Neural cell (in vitro differentiated cells): ENCODE measurements at regions not wholly inside any gene's neighbourhood (a gene's known extent, or its start where the extent isn't known, plus 50 kb on each side); places are given as distances from the start of the nearest gene placed in this dataset.

Experiments used
- H2AFZ ChIP-seq: fragments of 200-600, 300-800 bp; sonication (generic), shearing (Covaris generic); 2 replicates; pipeline ENCODE4 v1.6.0; 2014; ENCODE audit warnings: low read depth, mild to moderate bottlenecking, antibody characterized with exemption, low read length, moderate library complexity
- H3F3A ChIP-seq: fragments of 200-600 bp; shearing (Covaris generic); 2 replicates; pipeline ENCODE4 v1.6.1; 2016; ENCODE audit warnings: mild to moderate bottlenecking, moderate library complexity, mixed read lengths, antibody characterized with exemption, low read length; ENCODE audit not compliant: insufficient read depth, poor library complexity, severe bottlenecking
- H3K27ac ChIP-seq: fragments of 200-600, 300-800 bp; sonication (generic), shearing (Covaris generic); 2 replicates; pipeline ENCODE4 v1.5.1; 2014; ENCODE audit warnings: mild to moderate bottlenecking, low read length, moderate library complexity
- H3K27me3 ChIP-seq: fragments of 300-800, 200-600 bp; sonication (generic), shearing (Covaris generic); 2 replicates; pipeline ENCODE4 v1.6.0; 2014; ENCODE audit warnings: mild to moderate bottlenecking, low read depth, low read length, moderate library complexity; ENCODE audit not compliant: insufficient read depth
- H3K36me3 ChIP-seq: fragments of 300-800, 200-600 bp; sonication (generic), shearing (Covaris generic); 2 replicates; pipeline ENCODE4 v1.5.1; 2014; ENCODE audit warnings: mild to moderate bottlenecking, antibody characterized with exemption, low read length, moderate library complexity; ENCODE audit not compliant: insufficient read depth
- H3K4me2 ChIP-seq: fragments of 300-800, 200-600 bp; sonication (generic), shearing (Covaris generic); 2 replicates; pipeline ENCODE4 v1.6.0; 2014; ENCODE audit warnings: mild to moderate bottlenecking, low read length
- H3K4me3 ChIP-seq: fragments of 300-800, 200-600 bp; sonication (generic), shearing (Covaris generic); 2 replicates; pipeline ENCODE4 v1.5.1; 2014; ENCODE audit warnings: mild to moderate bottlenecking, low read length, moderate library complexity
- H3K79me2 ChIP-seq: fragments of 200-600 bp; shearing (Covaris generic); replicated peaks from 2 replicates; pipeline ENCODE4 v1.6.0; 2014; ENCODE audit warnings: mild to moderate bottlenecking, low read length, moderate library complexity; ENCODE audit not compliant: insufficient read depth
- H3K9ac ChIP-seq: fragments of 300-800, 200-600 bp; sonication (generic), shearing (Covaris generic); 2 replicates; pipeline ENCODE4 v1.6.1; 2016; ENCODE audit warnings: mild to moderate bottlenecking, low read length, mixed read lengths
- H3K9me2 ChIP-seq: fragments of 200-600 bp; shearing (Covaris generic); 2 replicates; pipeline ENCODE4 v1.6.1; 2016; ENCODE audit warnings: mild to moderate bottlenecking, low read length, mixed read lengths; ENCODE audit not compliant: insufficient read depth
- H3K9me3 ChIP-seq: fragments of 200-600, 300-800 bp; sonication (generic), shearing (Covaris generic); 2 replicates; pipeline ENCODE4 v1.6.1; 2016; ENCODE audit warnings: mild to moderate bottlenecking, mixed run types, low read length, moderate library complexity, mixed read lengths
- H4K20me1 ChIP-seq: fragments of 200-600 bp; shearing (Covaris generic); 2 replicates; pipeline ENCODE4 v1.6.1; 2016; ENCODE audit warnings: mild to moderate bottlenecking, mixed run types; ENCODE audit not compliant: insufficient read depth
- CTCF ChIP-seq: fragments of 450-650 bp; IDR thresholded peaks from 2 replicates; pipeline ENCODE4 v1.5.1; 2014; ENCODE audit warnings: antibody characterized with exemption, mild to moderate bottlenecking, moderate library complexity; ENCODE audit not compliant: poor library complexity, severe bottlenecking
- EP300 ChIP-seq: fragments of 450-650 bp; conservative IDR thresholded peaks from 2 replicates; pipeline ENCODE4 v1.6.1; 2014; ENCODE audit warnings: antibody characterized with exemption, mild to moderate bottlenecking, moderate library complexity; ENCODE audit not compliant: poor library complexity, severe bottlenecking
- EZH2 ChIP-seq: fragments of 200-600, 300-800 bp; shearing (Covaris generic), sonication (generic); IDR thresholded peaks from 2 replicates; pipeline ENCODE4 v1.6.1; 2014; ENCODE audit warnings: antibody characterized with exemption, low read length, borderline replicate concordance, mild to moderate bottlenecking; ENCODE audit not compliant: insufficient read depth, poor library complexity, severe bottlenecking
- MXI1 ChIP-seq: fragments of 450-650 bp; conservative IDR thresholded peaks from 2 replicates; pipeline ENCODE4 v1.6.1; 2014; ENCODE audit warnings: antibody characterized with exemption, mild to moderate bottlenecking; ENCODE audit not compliant: poor library complexity, severe bottlenecking
- POLR2AphosphoS5 ChIP-seq: IDR thresholded peaks from 2 replicates; pipeline ENCODE4 v1.6.1; 2012
- RAD21 ChIP-seq: fragments of 450-650 bp; conservative IDR thresholded peaks from 2 replicates; pipeline ENCODE4 v1.6.1; 2014; ENCODE audit warnings: antibody characterized with exemption, mild to moderate bottlenecking, moderate library complexity
- REST ChIP-seq: IDR thresholded peaks from 2 replicates; pipeline ENCODE4 v1.6.1; 2012; ENCODE audit warnings: borderline replicate concordance
- SMC3 ChIP-seq: fragments of 450-650 bp; conservative IDR thresholded peaks from 2 replicates; pipeline ENCODE4 v1.6.1; 2014; ENCODE audit warnings: antibody characterized with exemption, mild to moderate bottlenecking, moderate library complexity; ENCODE audit not compliant: poor library complexity
- TAF1 ChIP-seq: IDR thresholded peaks from 2 replicates; pipeline ENCODE4 v1.6.1; 2012; ENCODE audit warnings: low read depth

DNA sequence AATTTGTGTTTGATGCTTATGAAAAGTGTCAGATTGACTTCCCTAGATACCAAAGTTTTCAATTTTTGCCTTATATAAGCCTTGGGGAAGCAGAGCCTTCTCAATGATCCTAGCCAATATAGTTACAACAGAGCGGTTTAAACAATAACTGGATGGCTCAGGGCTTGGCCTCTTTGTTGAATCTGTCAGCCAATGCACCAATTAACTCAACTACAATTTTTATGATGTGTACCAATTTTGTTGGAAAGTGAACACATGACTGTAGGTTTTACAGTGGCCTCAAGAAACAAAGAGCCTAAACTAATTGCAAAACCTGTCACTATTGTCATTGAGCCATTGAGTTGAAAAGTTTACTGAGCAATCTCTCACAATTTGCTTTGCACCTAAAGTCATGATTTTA is 71.6 kb upstream of the RGS18 start:
- Histone ChIP-seq H3K9me3 (no peaks in the 10 kb centered on the region), H3K9ac (no peak overlapping the region), H3F3A (no peaks in the 10 kb centered on the region)

DNA sequence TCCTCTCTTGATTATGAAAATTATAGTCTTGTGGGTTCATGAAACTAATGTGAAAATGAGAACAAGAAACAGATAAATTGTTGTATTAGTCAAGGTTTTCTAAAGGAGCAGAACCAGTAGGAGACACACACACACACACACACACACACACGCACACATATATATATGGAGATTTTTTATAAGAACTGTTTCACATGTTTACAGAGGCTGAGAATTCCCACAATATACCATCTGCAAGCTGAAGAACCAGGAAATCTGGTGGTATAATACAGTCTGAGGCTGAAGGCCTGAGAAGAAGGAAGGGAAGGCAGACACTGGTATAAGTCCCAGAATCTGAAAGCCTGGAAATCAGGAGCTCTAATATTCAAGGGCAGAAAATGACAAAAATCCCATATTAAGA is 70.9 kb upstream of the RGS18 start:
- Histone ChIP-seq H3K9me3 (no peaks in the 10 kb centered on the region), H2AFZ (no peak overlapping the region), H3K27ac (no peak overlapping the region), H3K36me3 (no peaks in the 10 kb centered on the region), H3K4me3 (no peak overlapping the region), H3K9ac (no peak overlapping the region), H3K27me3 (no peaks in the 10 kb centered on the region), H3K4me2 (no peak overlapping the region), H3K79me2 (no peaks in the 10 kb centered on the region), H3F3A (no peaks in the 10 kb centered on the region), H3K9me2 (no peaks in the 10 kb centered on the region), H4K20me1 (no peaks in the 10 kb centered on the region)
- TF ChIP-seq EP300 (no peak), EZH2 (no peak), CTCF (no peak)

More for the DNA sequence above, 71.6 kb upstream of the RGS18 start:
- Histone ChIP-seq H2AFZ (no peak overlapping the region), H3K4me2 (no peak overlapping the region), H3K27me3 (no peaks in the 10 kb centered on the region), H3K9me2 (no peaks in the 10 kb centered on the region), H3K79me2 (no peaks in the 10 kb centered on the region), H4K20me1 (no peaks in the 10 kb centered on the region), H3K36me3 (no peaks in the 10 kb centered on the region), H3K4me3 (no peak overlapping the region), H3K27ac (no peak overlapping the region)
- TF ChIP-seq POLR2AphosphoS5 (no peak), RAD21 (no peak), SMC3 (no peak), EZH2 (no peak), CTCF (no peak), MXI1 (no peak), EP300 (no peak), REST (no peak), TAF1 (no peak)
